A549 (cell line): ENCODE measurements at regions not wholly inside any gene's neighbourhood (a gene's known extent, or its start where the extent isn't known, plus 50 kb on each side); places are given as distances from the start of the nearest gene placed in this dataset.

Experiments used
- CTCF ChIP-seq: fragments of >200 bp; sonication (Bioruptor Twin); formaldehyde crosslinking; IDR thresholded peaks from 3 replicates; pipeline ENCODE4 v1.5.1; 2016
- POLR2A ChIP-seq: IDR thresholded peaks from 2 replicates; pipeline ENCODE4 v1.6.1; 2012; ENCODE audit warnings: mild to moderate bottlenecking, low read length

DNA sequence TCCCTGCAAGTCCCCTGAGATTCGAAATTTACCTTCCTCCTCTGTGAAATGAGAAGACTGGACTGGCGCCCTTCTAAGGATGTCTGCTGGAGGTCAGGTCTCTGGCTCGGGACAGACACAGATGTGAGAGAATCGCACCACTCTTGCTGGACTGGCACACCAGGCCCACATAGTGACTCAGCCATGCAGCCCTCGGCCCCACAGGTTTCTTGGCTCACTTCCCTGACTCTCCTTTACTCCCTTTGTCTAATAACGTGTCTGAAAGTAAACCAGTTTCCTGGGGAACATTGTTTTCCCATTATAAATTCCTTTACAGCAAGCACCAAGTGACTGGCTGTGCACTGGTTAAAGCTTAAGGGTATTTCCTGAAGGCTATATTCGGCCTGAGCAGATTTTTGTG is 106.7 kb upstream of the PLEKHG1 start:
- no peak for TF ChIP-seq CTCF
- no peak for TF ChIP-seq POLR2A
